ENCODE measurements at regions not wholly inside any gene's neighbourhood (a gene's known extent, or its start where the extent isn't known, plus 50 kb on each side); places are given as distances from the start of the nearest gene placed in this dataset.

DNA sequence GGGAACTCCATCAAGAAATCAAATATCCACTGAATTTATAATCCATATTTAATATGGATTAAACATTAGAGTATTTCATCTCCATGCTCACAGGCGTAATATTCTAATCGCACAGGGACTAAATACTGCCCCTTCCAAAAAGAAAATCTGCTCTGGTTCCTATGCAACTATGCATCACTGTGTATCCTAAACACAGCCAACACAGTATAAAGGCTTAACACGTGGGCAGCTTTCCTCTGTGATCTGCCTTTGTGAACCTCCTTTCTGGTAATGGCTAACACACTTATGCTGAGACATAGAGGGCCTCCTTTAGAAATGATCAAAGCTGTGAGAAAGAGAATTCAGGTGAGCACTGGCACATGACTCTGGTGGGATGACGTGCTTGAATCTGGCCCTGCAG, 110.2 kb downstream of the RAB11FIP2 start:
- TF ChIP-seq, protein P1, sequence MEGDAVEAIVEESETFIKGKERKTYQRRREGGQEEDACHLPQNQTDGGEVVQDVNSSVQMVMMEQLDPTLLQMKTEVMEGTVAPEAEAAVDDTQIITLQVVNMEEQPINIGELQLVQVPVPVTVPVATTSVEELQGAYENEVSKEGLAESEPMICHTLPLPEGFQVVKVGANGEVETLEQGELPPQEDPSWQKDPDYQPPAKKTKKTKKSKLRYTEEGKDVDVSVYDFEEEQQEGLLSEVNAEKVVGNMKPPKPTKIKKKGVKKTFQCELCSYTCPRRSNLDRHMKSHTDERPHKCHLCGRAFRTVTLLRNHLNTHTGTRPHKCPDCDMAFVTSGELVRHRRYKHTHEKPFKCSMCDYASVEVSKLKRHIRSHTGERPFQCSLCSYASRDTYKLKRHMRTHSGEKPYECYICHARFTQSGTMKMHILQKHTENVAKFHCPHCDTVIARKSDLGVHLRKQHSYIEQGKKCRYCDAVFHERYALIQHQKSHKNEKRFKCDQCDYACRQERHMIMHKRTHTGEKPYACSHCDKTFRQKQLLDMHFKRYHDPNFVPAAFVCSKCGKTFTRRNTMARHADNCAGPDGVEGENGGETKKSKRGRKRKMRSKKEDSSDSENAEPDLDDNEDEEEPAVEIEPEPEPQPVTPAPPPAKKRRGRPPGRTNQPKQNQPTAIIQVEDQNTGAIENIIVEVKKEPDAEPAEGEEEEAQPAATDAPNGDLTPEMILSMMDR (conservative IDR thresholded peaks at IDR 0.05; ENCODE audit: low read depth, low read length), result no peak
- TF ChIP-seq EZH2 (IDR thresholded peaks at IDR 0.05; ENCODE audit: borderline replicate concordance, low read depth, low read length, poor library complexity, severe bottlenecking), result no peak

All from A673 (cell line).